ENCODE measurements at regions not wholly inside any gene's neighbourhood (a gene's known extent, or its start where the extent isn't known, plus 50 kb on each side); places are given as distances from the start of the nearest gene placed in this dataset.

DNA sequence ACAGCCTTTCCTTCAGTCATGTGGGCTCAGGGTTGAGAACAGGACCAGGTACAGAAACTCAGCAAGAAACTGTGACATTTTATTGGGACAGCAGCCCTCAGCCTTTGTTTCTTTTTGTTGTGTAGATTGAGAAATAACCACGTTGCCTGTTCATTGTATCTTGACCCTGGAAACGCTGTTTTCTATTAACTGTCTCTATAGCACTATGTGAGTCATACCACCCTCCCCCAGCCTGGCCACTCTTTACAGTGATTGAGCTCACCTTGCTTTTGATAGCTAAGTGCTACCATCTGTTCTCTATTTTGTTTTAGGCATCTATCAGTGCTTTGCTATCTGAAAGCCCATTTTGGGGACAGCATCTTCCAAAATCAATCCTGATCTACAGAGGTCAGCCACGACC lies 127.9 kb downstream of the CD47 start:
- TF ChIP-seq CTCF (conservative IDR thresholded peaks at IDR 0.05) (no peak), ZFX (IDR thresholded peaks at IDR 0.05) (no peak)
